ENCODE measurements at regions not wholly inside any gene's neighbourhood (a gene's known extent, or its start where the extent isn't known, plus 50 kb on each side); places are given as distances from the start of the nearest gene placed in this dataset.

DNA sequence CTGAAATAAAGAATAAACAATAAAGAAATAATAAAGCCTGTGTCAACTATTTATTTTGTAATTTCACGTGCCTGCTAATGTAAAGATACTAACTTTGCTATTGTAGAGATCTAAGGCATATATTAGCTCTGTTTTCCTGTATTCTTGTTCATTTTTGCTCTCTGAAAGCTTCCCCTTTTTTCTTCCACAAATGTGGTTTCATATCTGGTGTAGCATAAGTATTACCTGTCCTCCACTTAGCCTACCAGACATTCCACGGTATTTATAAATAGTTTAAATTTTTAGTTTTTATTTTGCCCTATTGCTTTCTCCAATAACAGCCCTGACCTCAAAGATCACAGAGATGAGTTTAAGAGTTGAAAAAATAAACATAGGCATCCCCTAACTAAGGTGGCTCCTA, 92.6 kb upstream of the ATP2B1 start:
- Histone ChIP-seq H3K4me2 (ENCODE audit: control insufficient read depth, insufficient read depth) (no peak overlapping the region), H3K36me3 (ENCODE audit: control insufficient read depth in 2 of 2, insufficient read depth in 2 of 2, low read length in 1 of 2) (no peaks in the 10 kb centered on the region), H2AFZ (ENCODE audit: control insufficient read depth, low read depth, low read length) (no peak overlapping the region), H3K9ac (ENCODE audit: control insufficient read depth, insufficient read depth, low read length) (no peak overlapping the region), H3K27me3 (replicated peaks in 1 of 2; ENCODE audit: control insufficient read depth in 2 of 2, insufficient read depth in 2 of 2, low read length in 1 of 2) (no peaks in the 10 kb centered on the region), H4K20me1 (ENCODE audit: control insufficient read depth, insufficient read depth) (no peaks in the 10 kb centered on the region), H3K79me2 (ENCODE audit: control insufficient read depth, insufficient read depth, low read length) (no peaks in the 10 kb centered on the region), H3K4me3 (no peak overlapping the region), H3K4me1 (ENCODE audit: control insufficient read depth, insufficient read depth, low read length) (no peaks in the 10 kb centered on the region), H3K9me3 (replicated peaks; ENCODE audit: control insufficient read depth, insufficient read depth, low read length) (no peaks in the 10 kb centered on the region), H3K27ac (ENCODE audit: control insufficient read depth, insufficient read depth) (no peak overlapping the region)
- in situ Hi-C loops (cut with MboI), result no loop called here
- no peak for TF ChIP-seq EED (IDR thresholded peaks at IDR 0.05; ENCODE audit: low read depth)
- TF ChIP-seq, protein P1, sequence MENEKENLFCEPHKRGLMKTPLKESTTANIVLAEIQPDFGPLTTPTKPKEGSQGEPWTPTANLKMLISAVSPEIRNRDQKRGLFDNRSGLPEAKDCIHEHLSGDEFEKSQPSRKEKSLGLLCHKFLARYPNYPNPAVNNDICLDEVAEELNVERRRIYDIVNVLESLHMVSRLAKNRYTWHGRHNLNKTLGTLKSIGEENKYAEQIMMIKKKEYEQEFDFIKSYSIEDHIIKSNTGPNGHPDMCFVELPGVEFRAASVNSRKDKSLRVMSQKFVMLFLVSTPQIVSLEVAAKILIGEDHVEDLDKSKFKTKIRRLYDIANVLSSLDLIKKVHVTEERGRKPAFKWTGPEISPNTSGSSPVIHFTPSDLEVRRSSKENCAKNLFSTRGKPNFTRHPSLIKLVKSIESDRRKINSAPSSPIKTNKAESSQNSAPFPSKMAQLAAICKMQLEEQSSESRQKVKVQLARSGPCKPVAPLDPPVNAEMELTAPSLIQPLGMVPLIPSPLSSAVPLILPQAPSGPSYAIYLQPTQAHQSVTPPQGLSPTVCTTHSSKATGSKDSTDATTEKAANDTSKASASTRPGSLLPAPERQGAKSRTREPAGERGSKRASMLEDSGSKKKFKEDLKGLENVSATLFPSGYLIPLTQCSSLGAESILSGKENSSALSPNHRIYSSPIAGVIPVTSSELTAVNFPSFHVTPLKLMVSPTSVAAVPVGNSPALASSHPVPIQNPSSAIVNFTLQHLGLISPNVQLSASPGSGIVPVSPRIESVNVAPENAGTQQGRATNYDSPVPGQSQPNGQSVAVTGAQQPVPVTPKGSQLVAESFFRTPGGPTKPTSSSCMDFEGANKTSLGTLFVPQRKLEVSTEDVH (IDR thresholded peaks at IDR 0.05; ENCODE audit: low read depth, partially characterized antibody), result no peak
- TF ChIP-seq NKRF (conservative IDR thresholded peaks at IDR 0.05), result no peak
- no peak for TF ChIP-seq SRF (IDR thresholded peaks at IDR 0.05; ENCODE audit: low read depth in 2 of 2, low read length in 2 of 2)
- TF ChIP-seq FOXM1 (IDR thresholded peaks at IDR 0.05; ENCODE audit: low read depth, low read length), result no peak
- TF ChIP-seq, protein P2, sequence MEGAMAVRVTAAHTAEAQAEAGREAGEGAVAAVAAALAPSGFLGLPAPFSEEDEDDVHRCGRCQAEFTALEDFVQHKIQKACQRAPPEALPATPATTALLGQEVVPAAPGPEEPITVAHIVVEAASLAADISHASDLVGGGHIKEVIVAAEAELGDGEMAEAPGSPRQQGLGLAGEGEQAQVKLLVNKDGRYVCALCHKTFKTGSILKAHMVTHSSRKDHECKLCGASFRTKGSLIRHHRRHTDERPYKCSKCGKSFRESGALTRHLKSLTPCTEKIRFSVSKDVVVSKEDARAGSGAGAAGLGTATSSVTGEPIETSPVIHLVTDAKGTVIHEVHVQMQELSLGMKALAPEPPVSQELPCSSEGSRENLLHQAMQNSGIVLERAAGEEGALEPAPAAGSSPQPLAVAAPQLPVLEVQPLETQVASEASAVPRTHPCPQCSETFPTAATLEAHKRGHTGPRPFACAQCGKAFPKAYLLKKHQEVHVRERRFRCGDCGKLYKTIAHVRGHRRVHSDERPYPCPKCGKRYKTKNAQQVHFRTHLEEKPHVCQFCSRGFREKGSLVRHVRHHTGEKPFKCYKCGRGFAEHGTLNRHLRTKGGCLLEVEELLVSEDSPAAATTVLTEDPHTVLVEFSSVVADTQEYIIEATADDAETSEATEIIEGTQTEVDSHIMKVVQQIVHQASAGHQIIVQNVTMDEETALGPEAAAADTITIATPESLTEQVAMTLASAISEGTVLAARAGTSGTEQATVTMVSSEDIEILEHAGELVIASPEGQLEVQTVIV (IDR thresholded peaks at IDR 0.05; ENCODE audit: borderline replicate concordance, partially characterized antibody), result no peak
- POLR2A ChIA-PET, result no interaction called here
- SMC1A ChIA-PET (ENCODE audit: uncharacterized antibody, unreplicated experiment), result interaction anchor here (2.4 to 6.5 kb wide), 2 partner anchors 16 to 19 kb away, joined by 7 to 25 read pairs; no protein-coding TSS in a partner anchor
- DNase-seq (ENCODE audit: low read depth, low spot score) (no peak), FAIRE-seq (no peak), ATAC-seq (peak; percentile 27; the same call in 1 of the 3 replicates)
- CTCF ChIA-PET, result interaction anchor here (0.9 kb wide), 1 partner anchor 18 kb away, joined by 3 read pairs; no protein-coding TSS in a partner anchor
- 17% methylated on average over 2 of the region's 2 CpGs for WGBS (ENCODE audit: insufficient coverage, insufficient replicate concordance, low lambda C conversion rate, missing lambda C conversion rate)
- RAD21 ChIA-PET (ENCODE audit: unreplicated experiment), result interaction anchor here (1.0 kb wide), 1 partner anchor 94 kb away, joined by 3 read pairs; no protein-coding TSS in a partner anchor
- no TSS peak for BruUV-seq (replicated peaks)
- intact Hi-C loops (cut with micrococcal nuclease; ENCODE audit: unreplicated experiment), result no loop called here

Measured in GM12878 (cell line).